MM.1S (cell line): ENCODE measurements at regions not wholly inside any gene's neighbourhood (a gene's known extent, or its start where the extent isn't known, plus 50 kb on each side); places are given as distances from the start of the nearest gene placed in this dataset.

ENCODE experiments used
- DNase-seq: peaks from one replicate; pipeline ENCODE4 v3.0.0-alpha.2; 2015
- H2AFZ ChIP-seq: fragments of 300-600 bp; sonication (generic); 2 replicates; pipeline ENCODE4 v1.6.0; 2016; ENCODE audit warnings: antibody characterized with exemption, low read length
- H3F3A ChIP-seq: fragments of 300-600 bp; sonication (generic); 2 replicates; pipeline ENCODE4 v1.6.1; 2016; ENCODE audit warnings: mild to moderate bottlenecking, antibody characterized with exemption, low read length, moderate library complexity, mixed read lengths; ENCODE audit not compliant: insufficient read depth
- H3K27ac ChIP-seq: fragments of 300-600 bp; sonication (generic); 2 replicates; pipeline ENCODE4 v1.5.1; 2016; ENCODE audit warnings: mild to moderate bottlenecking, low read length
- H3K27me3 ChIP-seq: fragments of 300-600 bp; sonication (generic); replicated peaks from 2 replicates; pipeline ENCODE4 v1.6.0; 2016; ENCODE audit warnings: low read length; ENCODE audit not compliant: insufficient read depth
- H3K36me3 ChIP-seq: fragments of 300-600 bp; sonication (generic); replicated peaks from 2 replicates; pipeline ENCODE4 v1.6.1; 2016; ENCODE audit warnings: mild to moderate bottlenecking, low read length, mixed read lengths; ENCODE audit not compliant: insufficient read depth
- H3K4me1 ChIP-seq: fragments of 300-600 bp; sonication (generic); 2 replicates; pipeline ENCODE4 v1.6.1; 2016; ENCODE audit warnings: low read length, mixed read lengths
- H3K4me2 ChIP-seq: fragments of 300-600 bp; sonication (generic); 2 replicates; pipeline ENCODE4 v1.6.0; 2016; ENCODE audit warnings: low read depth, low read length
- H3K4me3 ChIP-seq: fragments of 300-600 bp; sonication (generic); 2 replicates; pipeline ENCODE4 v1.5.1; 2016; ENCODE audit warnings: low read length, mixed read lengths
- H3K79me2 ChIP-seq: fragments of 300-600 bp; sonication (generic); 2 replicates; pipeline ENCODE4 v1.6.1; 2016; ENCODE audit warnings: mixed run types, low read length, mixed read lengths
- H3K9ac ChIP-seq: fragments of 300-600 bp; sonication (generic); 2 replicates; pipeline ENCODE4 v1.6.1; 2016; ENCODE audit warnings: low read length, mixed read lengths
- H3K9me2 ChIP-seq: fragments of 300-600 bp; sonication (generic); replicated peaks from 2 replicates; pipeline ENCODE4 v1.6.1; 2016; ENCODE audit warnings: mild to moderate bottlenecking, low read length, mixed read lengths; ENCODE audit not compliant: insufficient read depth
- H3K9me3 ChIP-seq: fragments of 300-600 bp; sonication (generic); replicated peaks from 2 replicates; pipeline ENCODE4 v1.6.1; 2016; ENCODE audit warnings: mild to moderate bottlenecking, low read length, mixed read lengths; ENCODE audit not compliant: insufficient read depth
- H4K20me1 ChIP-seq: fragments of 300-600 bp; sonication (generic); 2 replicates; pipeline ENCODE4 v1.6.1; 2016; ENCODE audit warnings: mild to moderate bottlenecking, low read length, moderate library complexity, mixed read lengths; ENCODE audit not compliant: insufficient read depth
- EZH2 ChIP-seq: fragments of 300-600 bp; sonication (generic); optimal IDR thresholded peaks from 2 replicates; pipeline ENCODE3; 2017; ENCODE audit warnings: low read depth, mild to moderate bottlenecking, antibody characterized with exemption, low read length, mixed read lengths
- EZH2phosphoT487 ChIP-seq: fragments of 300-600 bp; sonication (generic); IDR thresholded peaks from 2 replicates; pipeline ENCODE4 v1.6.1; 2018; ENCODE audit warnings: antibody characterized with exemption, low read length
- TF ChIP-seq, protein P1 (sequence below): fragments of 300-600 bp; sonication (generic); IDR thresholded peaks from 2 replicates; pipeline ENCODE4 v1.5.1; 2016; ENCODE audit warnings: antibody characterized with exemption, low read length, mixed read lengths

DNA sequence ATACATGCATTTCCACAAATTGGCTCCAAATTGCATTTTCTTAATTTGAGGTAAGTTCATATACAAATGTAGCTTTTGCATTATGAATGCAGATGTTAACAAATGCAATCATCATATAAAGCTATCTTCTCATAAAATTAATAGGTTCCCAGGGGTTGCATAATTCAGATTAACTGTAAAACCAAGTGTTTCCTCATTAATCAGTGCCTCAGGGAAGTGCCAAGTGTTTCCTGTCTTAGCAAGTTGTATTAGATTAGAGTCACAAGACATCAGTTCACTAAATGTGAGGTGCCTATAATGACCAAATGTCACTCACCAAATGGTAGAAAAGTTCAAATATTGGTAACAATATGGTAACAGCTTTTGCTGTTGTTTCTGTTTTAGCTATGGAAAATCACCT is 140.8 kb downstream of the PTGER3 start:
- Histone ChIP-seq H3K9ac (no peak overlapping the region), H3K9me2 (no peaks in the 10 kb centered on the region), H3K27ac (no peak overlapping the region), H3F3A (no peaks in the 10 kb centered on the region), H3K79me2 (no peaks in the 10 kb centered on the region), H3K36me3 (no peaks in the 10 kb centered on the region), H3K4me1 (no peaks in the 10 kb centered on the region), H4K20me1 (no peaks in the 10 kb centered on the region), H3K4me3 (no peak overlapping the region), H3K27me3 (no peaks in the 10 kb centered on the region), H3K9me3 (no peaks in the 10 kb centered on the region), H2AFZ (no peak overlapping the region), H3K4me2 (no peak overlapping the region)
- TF ChIP-seq EZH2phosphoT487: no peak
- TF ChIP-seq, protein P1, sequence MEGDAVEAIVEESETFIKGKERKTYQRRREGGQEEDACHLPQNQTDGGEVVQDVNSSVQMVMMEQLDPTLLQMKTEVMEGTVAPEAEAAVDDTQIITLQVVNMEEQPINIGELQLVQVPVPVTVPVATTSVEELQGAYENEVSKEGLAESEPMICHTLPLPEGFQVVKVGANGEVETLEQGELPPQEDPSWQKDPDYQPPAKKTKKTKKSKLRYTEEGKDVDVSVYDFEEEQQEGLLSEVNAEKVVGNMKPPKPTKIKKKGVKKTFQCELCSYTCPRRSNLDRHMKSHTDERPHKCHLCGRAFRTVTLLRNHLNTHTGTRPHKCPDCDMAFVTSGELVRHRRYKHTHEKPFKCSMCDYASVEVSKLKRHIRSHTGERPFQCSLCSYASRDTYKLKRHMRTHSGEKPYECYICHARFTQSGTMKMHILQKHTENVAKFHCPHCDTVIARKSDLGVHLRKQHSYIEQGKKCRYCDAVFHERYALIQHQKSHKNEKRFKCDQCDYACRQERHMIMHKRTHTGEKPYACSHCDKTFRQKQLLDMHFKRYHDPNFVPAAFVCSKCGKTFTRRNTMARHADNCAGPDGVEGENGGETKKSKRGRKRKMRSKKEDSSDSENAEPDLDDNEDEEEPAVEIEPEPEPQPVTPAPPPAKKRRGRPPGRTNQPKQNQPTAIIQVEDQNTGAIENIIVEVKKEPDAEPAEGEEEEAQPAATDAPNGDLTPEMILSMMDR: no peak
- no peak for TF ChIP-seq EZH2
- no peak for DNase-seq

DNA sequence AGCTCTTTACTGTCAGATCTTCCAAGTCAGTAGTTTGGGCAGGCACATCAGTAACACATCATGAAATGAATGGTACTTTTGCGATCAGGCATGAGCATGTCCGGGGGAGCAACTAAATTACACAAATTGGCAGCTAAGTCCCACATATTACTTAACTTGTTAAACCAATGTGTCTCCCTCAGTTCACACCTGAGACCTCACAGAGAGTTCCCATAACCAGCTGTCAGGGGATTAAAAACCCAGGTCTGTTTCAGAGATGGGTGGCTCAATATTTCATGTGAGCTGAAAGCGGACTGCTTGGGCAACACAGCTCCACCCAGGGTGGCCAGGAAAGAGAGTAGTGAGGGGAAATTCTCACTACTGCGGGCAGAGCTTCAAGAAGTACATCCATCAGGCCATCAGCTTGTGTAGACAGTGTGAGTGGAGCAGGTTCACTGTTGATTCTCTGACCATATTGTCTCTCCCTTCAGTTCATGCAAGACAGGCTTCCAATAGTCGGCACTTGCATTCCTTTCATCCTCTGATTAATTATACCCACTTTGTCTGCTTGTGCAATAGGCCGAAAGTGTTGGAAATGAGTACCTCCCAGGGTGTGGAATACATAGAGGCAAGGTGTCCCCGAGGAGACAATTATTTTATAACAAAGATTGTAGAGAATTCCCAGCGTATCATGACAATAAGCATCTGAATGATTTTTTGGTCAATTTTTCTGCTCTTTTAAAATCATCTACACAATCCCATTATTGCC is 139.9 kb downstream of the PTGER3 start:
- Histone ChIP-seq H3K79me2 (no peaks in the 10 kb centered on the region), H3K9ac (no peak overlapping the region), H3K27me3 (no peaks in the 10 kb centered on the region), H3K9me2 (no peaks in the 10 kb centered on the region), H3K4me2 (no peak overlapping the region), H4K20me1 (no peaks in the 10 kb centered on the region), H3K27ac (no peak overlapping the region), H3K4me3 (no peak overlapping the region), H3K9me3 (no peaks in the 10 kb centered on the region), H3F3A (no peaks in the 10 kb centered on the region), H2AFZ (no peak overlapping the region), H3K4me1 (no peaks in the 10 kb centered on the region), H3K36me3 (no peaks in the 10 kb centered on the region)
- DNase-seq: no peak
- TF ChIP-seq EZH2: no peak
- TF ChIP-seq EZH2phosphoT487: no peak
- TF ChIP-seq, protein P1: no peak

DNA sequence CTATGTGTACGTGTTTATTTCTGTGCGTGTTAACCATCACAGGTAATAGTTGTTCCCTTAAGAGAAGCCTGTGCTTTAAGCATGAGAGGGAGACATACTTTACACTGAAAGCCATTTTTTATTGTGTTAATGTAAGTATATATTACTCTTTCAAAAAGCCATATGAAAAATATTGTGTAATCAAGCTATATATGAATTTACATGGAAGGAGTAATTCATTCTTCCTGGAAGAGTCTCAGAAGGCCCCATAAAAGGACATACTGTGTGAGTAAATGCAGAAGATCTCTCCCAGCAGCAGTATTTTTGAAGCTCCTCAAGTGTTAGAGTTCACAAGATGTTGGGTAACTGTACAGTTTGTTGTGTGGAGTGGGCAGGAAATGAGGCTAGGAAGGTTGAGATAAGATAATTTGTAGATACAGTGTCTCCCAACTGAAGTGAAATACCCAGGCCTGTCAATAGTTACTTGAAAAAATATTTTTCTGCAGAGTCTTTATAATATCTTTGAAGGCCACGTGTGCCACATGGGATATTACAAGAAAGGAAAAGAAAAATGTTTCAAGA is 138.3 kb downstream of the PTGER3 start:
- no peak overlapping the region for H3K4me2 ChIP-seq
- no peaks in the 10 kb centered on the region for H3K79me2 ChIP-seq
- H3K27me3 ChIP-seq: no peaks in the 10 kb centered on the region

More for the DNA sequence above, 138.3 kb downstream of the PTGER3 start:
- Histone ChIP-seq H3K36me3 (no peaks in the 10 kb centered on the region), H2AFZ (no peak overlapping the region), H3K27ac (no peak overlapping the region), H4K20me1 (no peaks in the 10 kb centered on the region), H3K4me1 (no peaks in the 10 kb centered on the region), H3K9me2 (no peaks in the 10 kb centered on the region), H3K9ac (no peak overlapping the region), H3K4me3 (no peak overlapping the region), H3K9me3 (no peaks in the 10 kb centered on the region), H3F3A (no peaks in the 10 kb centered on the region)
- DNase-seq: no peak
- TF ChIP-seq EZH2phosphoT487 (no peak), EZH2 (no peak)
- TF ChIP-seq, protein P1: no peak
